Rectal smooth muscle tissue (tissue), 1 donor: ENCODE measurements at regions not wholly inside any gene's neighbourhood (a gene's known extent, or its start where the extent isn't known, plus 50 kb on each side); places are given as distances from the start of the nearest gene placed in this dataset.

Experiments used
- H3K27ac ChIP-seq: one replicate; pipeline ENCODE4 v1.7.0; 2013; ENCODE audit warnings: low read depth, low read length, inconsistent platforms
- H3K27me3 ChIP-seq: one replicate; pipeline ENCODE4 v1.7.0; 2013; ENCODE audit warnings: low read length; ENCODE audit not compliant: control insufficient read depth, insufficient read depth
- H3K36me3 ChIP-seq: one replicate; pipeline ENCODE4 v1.7.0; 2013; ENCODE audit warnings: low read length; ENCODE audit not compliant: control insufficient read depth, insufficient read depth
- H3K4me1 ChIP-seq: one replicate; pipeline ENCODE4 v1.7.0; 2013; ENCODE audit warnings: low read length; ENCODE audit not compliant: control insufficient read depth, insufficient read depth
- H3K4me3 ChIP-seq: one replicate; pipeline ENCODE4 v1.7.0; 2013; ENCODE audit warnings: low read length
- H3K9ac ChIP-seq: one replicate; pipeline ENCODE4 v1.7.0; 2013; ENCODE audit warnings: low read length

GRCh38 chr7:67502929-67503328, 506.3 kb downstream of the TYW1 start:
- Histone ChIP-seq H3K9ac (no peak overlapping the region), H3K36me3 (no peaks in the 10 kb centered on the region), H3K4me1 (no peaks in the 10 kb centered on the region), H3K4me3 (no peak overlapping the region), H3K27me3 (no peaks in the 10 kb centered on the region), H3K27ac (no peak overlapping the region)

- Histone ChIP-seq H3K4me1 (no peaks in the 10 kb centered on the region), H3K4me3 (no peak overlapping the region), H3K9ac (no peak overlapping the region), H3K27ac (no peak overlapping the region), H3K36me3 (no peaks in the 10 kb centered on the region), H3K27me3 (no peaks in the 10 kb centered on the region)
Measured at GRCh38 chr7:67505449-67505848, 508.8 kb downstream of the TYW1 start.

GRCh38 chr7:67512481-67512880, 515.8 kb downstream of the TYW1 start:
- no peaks in the 10 kb centered on the region for H3K27me3 ChIP-seq
- no peak overlapping the region for H3K27ac ChIP-seq
- no peak overlapping the region for H3K4me3 ChIP-seq
- H3K36me3 ChIP-seq = no peaks in the 10 kb centered on the region
- H3K4me1 ChIP-seq = no peaks in the 10 kb centered on the region
- no peak overlapping the region for H3K9ac ChIP-seq

- H3K27ac ChIP-seq = no peak overlapping the region
Measured at GRCh38 chr7:67518580-67518979, 521.9 kb downstream of the TYW1 start.

GRCh38 chr7:67519171-67519570, 522.5 kb downstream of the TYW1 start:
- Histone ChIP-seq H3K27me3 (no peaks in the 10 kb centered on the region), H3K4me1 (no peaks in the 10 kb centered on the region), H3K27ac (no peak overlapping the region), H3K36me3 (no peaks in the 10 kb centered on the region), H3K9ac (no peak overlapping the region), H3K4me3 (no peak overlapping the region)

More at GRCh38 chr7:67518580-67518979, 521.9 kb downstream of the TYW1 start:
- Histone ChIP-seq H3K27me3 (no peaks in the 10 kb centered on the region), H3K36me3 (no peaks in the 10 kb centered on the region), H3K9ac (no peak overlapping the region), H3K4me3 (no peak overlapping the region), H3K4me1 (no peaks in the 10 kb centered on the region)

GRCh38 chr7:67522504-67522903, 525.9 kb downstream of the TYW1 start:
- Histone ChIP-seq H3K4me1 (no peaks in the 10 kb centered on the region), H3K27ac (no peak overlapping the region), H3K27me3 (no peaks in the 10 kb centered on the region), H3K4me3 (no peak overlapping the region), H3K36me3 (no peaks in the 10 kb centered on the region), H3K9ac (no peak overlapping the region)

GRCh38 chr7:67523713-67524112, 527.1 kb downstream of the TYW1 start:
- Histone ChIP-seq H3K9ac (no peak overlapping the region), H3K27ac (no peak overlapping the region), H3K4me3 (no peak overlapping the region), H3K36me3 (no peaks in the 10 kb centered on the region), H3K27me3 (no peaks in the 10 kb centered on the region), H3K4me1 (no peaks in the 10 kb centered on the region)

GRCh38 chr7:67525588-67525987, 529.0 kb downstream of the TYW1 start:
- H3K27me3 ChIP-seq = no peaks in the 10 kb centered on the region
- H3K4me1 ChIP-seq = no peaks in the 10 kb centered on the region
- H3K4me3 ChIP-seq = no peak overlapping the region
- H3K27ac ChIP-seq = no peak overlapping the region
- H3K36me3 ChIP-seq = no peaks in the 10 kb centered on the region
- no peak overlapping the region for H3K9ac ChIP-seq

GRCh38 chr7:67535241-67535989, 538.8 kb downstream of the TYW1 start:
- no peak overlapping the region for H3K4me3 ChIP-seq
- H3K27me3 ChIP-seq = no peaks in the 10 kb centered on the region
- H3K27ac ChIP-seq = no peak overlapping the region
- no peaks in the 10 kb centered on the region for H3K4me1 ChIP-seq
- H3K9ac ChIP-seq = no peak overlapping the region
- no peaks in the 10 kb centered on the region for H3K36me3 ChIP-seq

GRCh38 chr7:67542916-67543315, 546.3 kb downstream of the TYW1 start:
- Histone ChIP-seq H3K4me1 (no peaks in the 10 kb centered on the region), H3K4me3 (no peak overlapping the region), H3K27ac (no peak overlapping the region), H3K9ac (no peak overlapping the region), H3K36me3 (no peaks in the 10 kb centered on the region), H3K27me3 (no peaks in the 10 kb centered on the region)

GRCh38 chr7:67547183-67547907, 550.7 kb downstream of the TYW1 start:
- Histone ChIP-seq H3K27ac (no peak overlapping the region), H3K4me3 (no peak overlapping the region), H3K36me3 (no peaks in the 10 kb centered on the region), H3K9ac (no peak overlapping the region), H3K4me1 (no peaks in the 10 kb centered on the region), H3K27me3 (no peaks in the 10 kb centered on the region)

GRCh38 chr7:67549126-67549525, 552.5 kb downstream of the TYW1 start:
- Histone ChIP-seq H3K4me3 (no peak overlapping the region), H3K9ac (no peak overlapping the region), H3K27ac (no peak overlapping the region), H3K36me3 (no peaks in the 10 kb centered on the region), H3K4me1 (no peaks in the 10 kb centered on the region), H3K27me3 (no peaks in the 10 kb centered on the region)
